Liver (tissue), 8 donors: ENCODE measurements at regions not wholly inside any gene's neighbourhood (a gene's known extent, or its start where the extent isn't known, plus 50 kb on each side); places are given as distances from the start of the nearest gene placed in this dataset.

Source experiments
- DNase-seq: peaks from one replicate; pipeline ENCODE4 v3.0.0-alpha.2; 2017; ENCODE audit warnings: low spot score
- H3K27ac ChIP-seq, 2 donors: one replicate each; pipeline ENCODE4 v1.7.0; 2013; ENCODE audit warnings: inconsistent platforms in 2 of 2, low read length in 2 of 2, control low read depth in 1 of 2, low read depth in 1 of 2, mild to moderate bottlenecking in 1 of 2
- H3K27me3 ChIP-seq, 4 donors: one replicate each; pipeline versions ENCODE4 v1.6.1 to v1.7.0; 2013; ENCODE audit warnings: low read length in 3 of 4, inconsistent platforms in 1 of 4, mild to moderate bottlenecking in 1 of 4, moderate library complexity in 1 of 4; ENCODE audit not compliant: control insufficient read depth in 4 of 4, insufficient read depth in 4 of 4
- H3K36me3 ChIP-seq, 4 donors: one replicate each; pipeline versions ENCODE4 v1.6.1 to v1.7.0; 2013; ENCODE audit warnings: low read length in 3 of 4, mild to moderate bottlenecking in 3 of 4, low read depth in 1 of 4, moderate library complexity in 1 of 4; ENCODE audit not compliant: control insufficient read depth in 4 of 4, insufficient read depth in 3 of 4
- H3K4me1 ChIP-seq, 4 donors: one replicate each; pipeline versions ENCODE4 v1.6.1 to v1.7.0; 2013; ENCODE audit warnings: low read length in 3 of 4, mild to moderate bottlenecking in 3 of 4, moderate library complexity in 1 of 4; ENCODE audit not compliant: control insufficient read depth in 4 of 4, insufficient read depth in 4 of 4
- H3K4me3 ChIP-seq, 3 donors: one replicate each; pipeline versions ENCODE4 v1.6.1 to v1.7.0; 2013; ENCODE audit warnings: low read length in 3 of 3, control low read depth in 1 of 3, low read depth in 1 of 3, mild to moderate bottlenecking in 1 of 3
- H3K9ac ChIP-seq, 2 donors: one replicate each; pipeline ENCODE4 v1.7.0; 2013; ENCODE audit warnings: low read length in 2 of 2, mild to moderate bottlenecking in 2 of 2, moderate library complexity in 2 of 2, control low read depth in 1 of 2, low read depth in 1 of 2
- H3K9me3 ChIP-seq, 4 donors: one replicate each; pipeline versions ENCODE4 v1.6.1 to v1.7.0; 2013; ENCODE audit warnings: low read length in 3 of 4; ENCODE audit not compliant: control insufficient read depth in 4 of 4
- FOXA2 ChIP-seq: IDR thresholded peaks from 2 replicates; pipeline ENCODE4 v1.6.1; 2016; ENCODE audit warnings: antibody characterized with exemption
- HNF4A ChIP-seq, 2 donors: conservative IDR thresholded peaks; 2 replicates each; pipeline ENCODE4 v1.6.1; 2016; ENCODE audit warnings: antibody characterized with exemption in 2 of 2, mild to moderate bottlenecking in 2 of 2
- HNF4G ChIP-seq: IDR thresholded peaks from 2 replicates; pipeline ENCODE4 v1.6.1; 2016; ENCODE audit warnings: antibody characterized with exemption
- JUND ChIP-seq, 2 donors: IDR thresholded peaks; 2 replicates each; pipeline ENCODE4 v1.6.1; 2016; ENCODE audit warnings: antibody characterized with exemption in 2 of 2
- NR2F2 ChIP-seq: IDR thresholded peaks from 2 replicates; pipeline ENCODE4 v1.6.1; 2016; ENCODE audit warnings: antibody characterized with exemption
- RAD21 ChIP-seq, 2 donors: IDR thresholded peaks; 2 replicates each; pipeline ENCODE4 v1.6.1; 2016; ENCODE audit warnings: antibody characterized with exemption in 2 of 2, mild to moderate bottlenecking in 2 of 2
- RXRA ChIP-seq, 2 donors: IDR thresholded peaks; 2 replicates each; pipeline ENCODE4 v1.6.1; 2017 to 2018; ENCODE audit warnings: antibody characterized with exemption in 2 of 2, mild to moderate bottlenecking in 1 of 2
- TAF1 ChIP-seq: conservative IDR thresholded peaks from 2 replicates; pipeline ENCODE4 v1.6.1; 2016; ENCODE audit warnings: antibody characterized with exemption, mild to moderate bottlenecking
- YY1 ChIP-seq: IDR thresholded peaks from 2 replicates; pipeline ENCODE4 v1.6.1; 2016; ENCODE audit warnings: antibody characterized with exemption, mild to moderate bottlenecking
- WGBS: extraction: QIAGEN DNeasy Blood & Tissue Kit; methylation state at CpG from one replicate; pipeline ENCODE4 v1.1.7; 2013; 5-methylcytosine and 5-hydroxymethylcytosine counted together
- TF ChIP-seq, protein P1 (sequence below): IDR thresholded peaks from 2 replicates; pipeline ENCODE4 v1.6.1; 2016; ENCODE audit warnings: antibody characterized with exemption
- TF ChIP-seq, protein P2 (sequence below): fragments of 150-350 bp; IDR thresholded peaks from 2 replicates; pipeline ENCODE4 v1.5.1; 2017; ENCODE audit warnings: improper control_type of control experiment, low read depth, low read length; ENCODE audit not compliant: missing input control
- TF ChIP-seq, protein P3 (sequence below): IDR thresholded peaks from 2 replicates; pipeline ENCODE4 v1.6.1; 2016; ENCODE audit warnings: antibody characterized with exemption
- TF ChIP-seq, protein P4 (sequence below): IDR thresholded peaks from 2 replicates; pipeline ENCODE4 v1.6.1; 2016; ENCODE audit warnings: antibody characterized with exemption, mild to moderate bottlenecking
- donor health status: healthy.
- donor health status: healthy.
- donor health status: healthy.
- donor health status: healthy.
- donor health status: healthy.

DNA sequence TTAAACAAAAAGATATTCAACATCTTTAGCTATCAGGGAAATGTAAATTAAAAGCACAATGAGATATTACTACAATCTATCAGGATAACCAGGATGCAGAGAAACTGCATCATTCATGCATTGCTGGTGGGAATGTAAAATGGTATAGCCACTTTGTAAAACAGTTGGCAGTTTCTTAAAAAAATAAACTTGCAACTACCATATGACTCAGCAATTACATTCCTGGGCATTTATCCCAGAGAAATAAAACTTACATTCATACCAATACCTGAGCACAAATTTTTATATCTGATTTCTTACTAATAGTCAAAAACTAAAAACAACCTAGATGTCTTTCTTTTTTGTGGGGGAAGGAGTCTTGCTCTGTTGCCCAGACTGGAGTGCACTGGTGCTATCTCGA is 190.3 kb upstream of the TAB2 start:
- H3K27me3 ChIP-seq, result no peaks in the 10 kb centered on the region
- H3K36me3 ChIP-seq, result no peaks in the 10 kb centered on the region
- no peak overlapping the region for H3K4me3 ChIP-seq
- H3K4me1 ChIP-seq, result peaks cover 0 to 8% (median 6%) of the 10 kb centered on the region in 4 donors
- no peak overlapping the region for H3K9ac ChIP-seq
- no peak overlapping the region for H3K27ac ChIP-seq
- H3K9me3 ChIP-seq, result no peaks in the 10 kb centered on the region
- TF ChIP-seq HNF4A (conservative IDR thresholded peaks at IDR 0.05) (no peak), RAD21 (IDR thresholded peaks at IDR 0.05) (no peak), TAF1 (no peak), FOXA2 (no peak)
- TF ChIP-seq, protein P1, sequence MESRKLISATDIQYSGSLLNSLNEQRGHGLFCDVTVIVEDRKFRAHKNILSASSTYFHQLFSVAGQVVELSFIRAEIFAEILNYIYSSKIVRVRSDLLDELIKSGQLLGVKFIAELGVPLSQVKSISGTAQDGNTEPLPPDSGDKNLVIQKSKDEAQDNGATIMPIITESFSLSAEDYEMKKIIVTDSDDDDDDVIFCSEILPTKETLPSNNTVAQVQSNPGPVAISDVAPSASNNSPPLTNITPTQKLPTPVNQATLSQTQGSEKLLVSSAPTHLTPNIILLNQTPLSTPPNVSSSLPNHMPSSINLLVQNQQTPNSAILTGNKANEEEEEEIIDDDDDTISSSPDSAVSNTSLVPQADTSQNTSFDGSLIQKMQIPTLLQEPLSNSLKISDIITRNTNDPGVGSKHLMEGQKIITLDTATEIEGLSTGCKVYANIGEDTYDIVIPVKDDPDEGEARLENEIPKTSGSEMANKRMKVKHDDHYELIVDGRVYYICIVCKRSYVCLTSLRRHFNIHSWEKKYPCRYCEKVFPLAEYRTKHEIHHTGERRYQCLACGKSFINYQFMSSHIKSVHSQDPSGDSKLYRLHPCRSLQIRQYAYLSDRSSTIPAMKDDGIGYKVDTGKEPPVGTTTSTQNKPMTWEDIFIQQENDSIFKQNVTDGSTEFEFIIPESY, result no peak
- TF ChIP-seq, protein P2, sequence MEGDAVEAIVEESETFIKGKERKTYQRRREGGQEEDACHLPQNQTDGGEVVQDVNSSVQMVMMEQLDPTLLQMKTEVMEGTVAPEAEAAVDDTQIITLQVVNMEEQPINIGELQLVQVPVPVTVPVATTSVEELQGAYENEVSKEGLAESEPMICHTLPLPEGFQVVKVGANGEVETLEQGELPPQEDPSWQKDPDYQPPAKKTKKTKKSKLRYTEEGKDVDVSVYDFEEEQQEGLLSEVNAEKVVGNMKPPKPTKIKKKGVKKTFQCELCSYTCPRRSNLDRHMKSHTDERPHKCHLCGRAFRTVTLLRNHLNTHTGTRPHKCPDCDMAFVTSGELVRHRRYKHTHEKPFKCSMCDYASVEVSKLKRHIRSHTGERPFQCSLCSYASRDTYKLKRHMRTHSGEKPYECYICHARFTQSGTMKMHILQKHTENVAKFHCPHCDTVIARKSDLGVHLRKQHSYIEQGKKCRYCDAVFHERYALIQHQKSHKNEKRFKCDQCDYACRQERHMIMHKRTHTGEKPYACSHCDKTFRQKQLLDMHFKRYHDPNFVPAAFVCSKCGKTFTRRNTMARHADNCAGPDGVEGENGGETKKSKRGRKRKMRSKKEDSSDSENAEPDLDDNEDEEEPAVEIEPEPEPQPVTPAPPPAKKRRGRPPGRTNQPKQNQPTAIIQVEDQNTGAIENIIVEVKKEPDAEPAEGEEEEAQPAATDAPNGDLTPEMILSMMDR, result no peak
- 91% methylated on average over 1 of the region's 1 CpG for WGBS
- DNase-seq, result no peak

DNA sequence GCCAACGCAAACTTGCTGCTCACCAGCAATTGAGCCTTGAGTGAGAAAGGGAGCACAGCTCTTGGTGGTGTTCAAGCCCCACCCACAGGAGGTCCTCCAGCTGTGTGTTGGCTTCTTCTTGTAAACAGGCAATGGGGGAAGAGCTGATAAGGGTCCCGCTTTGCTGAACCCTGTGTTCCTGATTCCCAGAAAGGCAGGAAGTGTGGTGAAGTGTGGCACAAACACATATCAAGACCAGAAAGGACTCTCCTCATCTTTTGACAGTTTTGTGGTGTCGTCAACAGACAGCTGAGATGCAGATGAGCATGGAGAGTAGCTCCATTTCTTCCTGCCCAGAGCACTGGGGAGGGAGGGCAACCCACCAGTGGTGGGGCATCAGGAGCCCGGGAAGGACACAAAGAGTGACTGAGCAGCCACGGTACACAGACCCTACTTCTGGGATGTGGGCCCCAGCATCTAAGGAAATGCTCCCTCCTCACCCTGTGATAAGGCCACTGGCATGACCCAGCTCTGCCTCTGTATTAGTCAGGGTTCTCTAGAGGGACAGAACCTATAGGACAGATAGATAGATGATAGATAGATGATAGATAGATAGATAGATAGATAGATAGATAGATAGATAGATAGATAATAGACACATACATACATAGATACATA is 188.9 kb upstream of the TAB2 start:
- no peak for TF ChIP-seq YY1
- TF ChIP-seq JUND (IDR thresholded peaks at IDR 0.05), result no peak
- TF ChIP-seq, protein P3, sequence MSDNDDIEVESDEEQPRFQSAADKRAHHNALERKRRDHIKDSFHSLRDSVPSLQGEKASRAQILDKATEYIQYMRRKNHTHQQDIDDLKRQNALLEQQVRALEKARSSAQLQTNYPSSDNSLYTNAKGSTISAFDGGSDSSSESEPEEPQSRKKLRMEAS, result no peak
- TF ChIP-seq HNF4G, result no peak
- TF ChIP-seq, protein P2, result no peak
- peak in 1 of 2 donors; percentile 11 for TF ChIP-seq RXRA (IDR thresholded peaks at IDR 0.05)
- no peak for TF ChIP-seq FOXA2
- TF ChIP-seq RAD21 (IDR thresholded peaks at IDR 0.05), result peak in 1 of 2 donors; percentile 14
- peak; percentile 61 for TF ChIP-seq NR2F2
- TF ChIP-seq, protein P4, sequence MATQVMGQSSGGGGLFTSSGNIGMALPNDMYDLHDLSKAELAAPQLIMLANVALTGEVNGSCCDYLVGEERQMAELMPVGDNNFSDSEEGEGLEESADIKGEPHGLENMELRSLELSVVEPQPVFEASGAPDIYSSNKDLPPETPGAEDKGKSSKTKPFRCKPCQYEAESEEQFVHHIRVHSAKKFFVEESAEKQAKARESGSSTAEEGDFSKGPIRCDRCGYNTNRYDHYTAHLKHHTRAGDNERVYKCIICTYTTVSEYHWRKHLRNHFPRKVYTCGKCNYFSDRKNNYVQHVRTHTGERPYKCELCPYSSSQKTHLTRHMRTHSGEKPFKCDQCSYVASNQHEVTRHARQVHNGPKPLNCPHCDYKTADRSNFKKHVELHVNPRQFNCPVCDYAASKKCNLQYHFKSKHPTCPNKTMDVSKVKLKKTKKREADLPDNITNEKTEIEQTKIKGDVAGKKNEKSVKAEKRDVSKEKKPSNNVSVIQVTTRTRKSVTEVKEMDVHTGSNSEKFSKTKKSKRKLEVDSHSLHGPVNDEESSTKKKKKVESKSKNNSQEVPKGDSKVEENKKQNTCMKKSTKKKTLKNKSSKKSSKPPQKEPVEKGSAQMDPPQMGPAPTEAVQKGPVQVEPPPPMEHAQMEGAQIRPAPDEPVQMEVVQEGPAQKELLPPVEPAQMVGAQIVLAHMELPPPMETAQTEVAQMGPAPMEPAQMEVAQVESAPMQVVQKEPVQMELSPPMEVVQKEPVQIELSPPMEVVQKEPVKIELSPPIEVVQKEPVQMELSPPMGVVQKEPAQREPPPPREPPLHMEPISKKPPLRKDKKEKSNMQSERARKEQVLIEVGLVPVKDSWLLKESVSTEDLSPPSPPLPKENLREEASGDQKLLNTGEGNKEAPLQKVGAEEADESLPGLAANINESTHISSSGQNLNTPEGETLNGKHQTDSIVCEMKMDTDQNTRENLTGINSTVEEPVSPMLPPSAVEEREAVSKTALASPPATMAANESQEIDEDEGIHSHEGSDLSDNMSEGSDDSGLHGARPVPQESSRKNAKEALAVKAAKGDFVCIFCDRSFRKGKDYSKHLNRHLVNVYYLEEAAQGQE, result no peak
- Histone ChIP-seq H3K4me3 (no peak overlapping the region), H3K9ac (no peak overlapping the region), H3K4me1 (peaks cover 0 to 8% (median 6%) of the 10 kb centered on the region in 4 donors), H3K27me3 (no peaks in the 10 kb centered on the region), H3K27ac (no peak overlapping the region), H3K9me3 (no peaks in the 10 kb centered on the region), H3K36me3 (no peaks in the 10 kb centered on the region)
- DNase-seq, result no peak
- WGBS, result 72% methylated on average over 5 of the region's 5 CpGs
